NCI-H774 (cell line): ENCODE measurements at regions not wholly inside any gene's neighbourhood (a gene's known extent, or its start where the extent isn't known, plus 50 kb on each side); places are given as distances from the start of the nearest gene placed in this dataset.

Source experiments
- DNase-seq: peaks from one replicate; lab custom pipeline; 2025; lab: John Stamatoyannopoulos, UW

GRCh38 chr5:15447209-15447608, 52.8 kb upstream of the FBXL7 start:
- no peak for DNase-seq

- no peak for DNase-seq
These were observed 53.4 kb upstream of the FBXL7 start for GRCh38 chr5:15446552-15446951.

DNA sequence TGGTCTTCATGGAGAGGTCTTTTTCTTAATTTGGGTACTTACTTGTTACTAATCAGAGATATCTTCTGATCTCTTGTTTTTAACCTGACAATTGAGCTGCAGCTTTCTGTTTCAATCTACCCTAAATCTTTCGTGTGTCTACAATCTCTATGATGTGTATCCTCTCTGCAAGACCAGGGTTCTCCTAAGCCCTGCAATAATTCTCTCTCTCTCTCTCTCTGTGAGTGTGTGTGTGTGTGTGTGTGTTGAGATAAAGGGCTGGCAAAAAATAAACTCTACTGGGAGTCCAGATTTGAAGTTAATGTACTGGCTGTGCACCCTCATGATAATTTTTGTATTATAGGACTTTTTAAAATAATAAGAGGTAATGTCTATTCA, 57.8 kb upstream of the FBXL7 start:
- no peak for DNase-seq

DNA sequence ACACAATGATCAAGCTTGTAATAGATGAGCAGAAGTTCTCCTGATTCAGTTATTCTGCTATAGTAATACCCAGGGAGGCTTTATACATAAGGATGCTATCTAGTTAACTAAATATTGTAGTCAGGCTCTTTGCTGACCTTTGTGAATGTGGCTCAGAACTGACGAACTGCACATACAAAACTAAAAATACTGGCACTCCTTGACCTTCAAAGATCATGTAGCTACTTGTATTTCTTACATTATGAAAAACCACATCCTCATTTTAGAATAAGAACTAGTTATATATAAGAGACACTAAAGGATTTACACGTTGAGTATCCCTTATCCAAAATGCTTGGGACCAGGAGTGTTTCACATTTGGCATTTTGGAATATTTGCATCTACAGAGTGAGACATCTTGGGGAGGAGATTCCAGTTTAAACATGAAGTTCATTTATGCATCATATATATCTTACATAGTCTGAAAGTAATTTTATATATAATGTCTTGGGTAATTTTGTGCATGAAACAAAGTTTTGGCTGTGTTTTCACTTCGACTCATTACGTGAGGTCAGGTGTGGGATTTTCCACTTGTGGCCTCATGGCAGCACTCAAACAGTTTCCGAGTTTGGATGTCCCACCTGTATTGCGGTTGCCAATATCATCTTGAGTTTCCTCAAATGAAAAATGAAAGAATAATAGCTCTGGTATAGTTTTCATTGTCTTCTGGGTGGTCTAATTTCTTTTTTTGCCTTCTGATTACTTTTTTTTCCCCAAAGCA, 58.4 kb upstream of the FBXL7 start:
- no peak for DNase-seq

- DNase-seq = no peak
These were observed 59.5 kb upstream of the FBXL7 start for GRCh38 chr5:15440434-15440833.

DNA sequence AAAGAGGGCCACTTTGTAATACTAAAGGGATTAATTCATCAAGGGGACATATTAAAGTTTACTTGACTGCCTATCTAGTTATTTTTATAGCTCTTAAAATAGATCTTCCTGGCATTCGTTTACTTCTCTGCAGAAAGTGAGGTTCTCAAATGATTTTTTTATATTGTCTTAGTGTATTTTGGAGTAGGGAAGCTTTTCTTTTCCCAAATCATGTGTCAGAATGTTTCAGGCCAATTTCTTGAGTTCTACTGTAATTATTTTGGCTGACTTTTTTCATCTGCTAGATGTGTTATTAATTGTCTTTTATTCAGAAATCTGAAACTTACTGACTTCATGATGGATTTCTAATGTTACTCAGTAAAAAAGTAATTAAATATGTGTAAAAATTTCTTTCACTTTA, 60.2 kb upstream of the FBXL7 start:
- DNase-seq = no peak

- no peak for DNase-seq
These were observed 66.3 kb upstream of the FBXL7 start for GRCh38 chr5:15433709-15434108.

DNA sequence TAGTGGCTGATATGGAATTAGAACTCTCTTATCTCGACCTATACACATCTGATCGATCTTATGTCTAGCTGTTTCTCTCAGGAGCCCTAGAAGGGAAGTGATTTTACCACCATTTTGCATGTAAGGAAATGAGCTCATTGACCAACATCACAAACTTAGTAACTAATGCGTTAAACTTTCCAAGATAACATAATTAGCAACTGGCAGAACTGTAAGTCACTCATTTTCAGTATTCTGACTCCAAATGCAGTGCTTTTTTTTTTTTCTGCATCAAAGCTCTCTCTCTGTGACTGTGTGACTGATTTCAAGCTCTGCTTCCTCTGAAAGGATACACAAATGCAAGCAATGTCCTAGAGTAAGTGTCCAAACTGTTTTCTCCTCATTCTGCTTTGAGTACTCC, 68.1 kb upstream of the FBXL7 start:
- DNase-seq = no peak

GRCh38 chr5:15425766-15426165, 74.2 kb upstream of the FBXL7 start:
- DNase-seq = no peak

- DNase-seq = no peak
These were observed 75.2 kb upstream of the FBXL7 start for GRCh38 chr5:15424769-15425168.

DNA sequence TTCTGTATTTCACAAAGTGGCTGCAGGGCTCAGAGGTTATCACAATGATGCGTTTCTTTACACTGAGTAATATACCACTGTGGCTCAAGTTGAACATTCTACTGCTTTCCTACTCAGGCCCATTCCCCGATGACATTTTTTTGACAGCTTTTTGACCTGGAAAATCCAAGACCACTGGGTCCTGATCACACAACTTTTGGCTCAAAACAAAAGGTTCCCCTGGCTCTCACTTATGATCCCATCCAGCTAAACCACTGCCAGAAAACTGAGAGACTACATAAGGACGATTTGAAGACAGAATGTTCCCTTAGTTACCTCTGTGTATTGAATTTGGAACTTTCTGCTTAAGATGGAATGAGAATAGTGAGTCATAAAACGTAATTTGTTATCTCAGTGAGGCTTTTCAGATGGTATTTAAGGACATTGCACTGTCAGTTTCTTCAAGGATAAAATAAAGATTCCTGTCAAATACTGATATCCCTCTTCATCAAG, 78.0 kb upstream of the FBXL7 start:
- no peak for DNase-seq

GRCh38 chr5:15421381-15421780, 78.6 kb upstream of the FBXL7 start:
- DNase-seq = no peak

- DNase-seq = no peak
These were observed 79.8 kb upstream of the FBXL7 start for GRCh38 chr5:15420201-15420600.

DNA sequence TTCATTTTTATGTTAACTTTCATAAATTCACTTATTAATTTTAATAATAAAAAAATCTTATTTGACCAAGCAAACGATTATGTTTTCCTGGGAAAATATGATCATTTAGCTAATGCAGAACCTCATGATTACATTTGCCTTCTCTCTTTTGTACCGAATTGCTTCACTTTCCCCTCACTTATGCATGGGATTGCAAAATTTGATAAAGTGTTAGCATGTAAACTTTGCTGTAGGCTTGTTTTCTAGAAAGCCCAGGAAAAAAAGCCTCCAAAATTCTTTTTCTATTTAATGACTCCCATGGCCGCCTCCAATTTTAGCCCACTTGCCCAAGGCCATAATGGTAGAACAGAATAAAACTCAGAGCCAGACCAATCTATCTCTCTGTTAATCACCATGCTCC, 82.8 kb upstream of the FBXL7 start:
- no peak for DNase-seq

GRCh38 chr5:15406478-15406877, 93.5 kb upstream of the FBXL7 start:
- DNase-seq = no peak

GRCh38 chr5:15393146-15393545, 106.8 kb upstream of the FBXL7 start:
- no peak for DNase-seq

DNA sequence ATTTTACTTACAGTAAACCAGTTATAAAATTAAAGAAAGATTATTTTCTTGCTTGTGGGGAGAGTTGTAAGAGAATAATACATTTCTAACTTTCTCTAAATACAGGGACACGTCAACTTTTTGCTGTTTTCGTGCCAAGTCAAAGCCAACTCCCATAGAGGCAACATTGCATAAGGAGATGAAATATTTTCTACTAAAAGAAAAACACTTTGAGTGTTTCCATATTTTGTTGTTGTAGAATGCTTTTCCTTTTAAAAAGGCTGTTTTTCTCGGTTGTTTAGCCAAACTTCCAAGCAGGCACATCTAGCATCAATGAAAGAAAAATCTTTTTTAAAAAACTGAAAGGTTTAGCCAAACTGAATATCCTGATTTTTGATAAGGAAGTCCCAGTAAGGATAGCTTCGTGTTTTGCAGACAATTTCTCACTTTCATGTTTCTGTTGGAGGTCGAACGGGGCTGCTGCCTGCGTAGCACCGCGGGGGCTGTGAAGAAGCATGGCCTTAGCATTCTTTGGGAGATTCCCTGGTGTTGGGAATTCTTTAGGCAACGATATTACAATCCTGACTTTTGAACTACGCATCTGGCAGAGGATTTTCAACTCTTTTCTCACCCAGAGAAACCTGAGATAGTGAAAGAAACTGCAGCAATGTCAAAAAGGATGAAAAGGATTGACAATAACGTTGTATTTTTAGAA, 108.1 kb upstream of the FBXL7 start:
- DNase-seq = no peak

DNA sequence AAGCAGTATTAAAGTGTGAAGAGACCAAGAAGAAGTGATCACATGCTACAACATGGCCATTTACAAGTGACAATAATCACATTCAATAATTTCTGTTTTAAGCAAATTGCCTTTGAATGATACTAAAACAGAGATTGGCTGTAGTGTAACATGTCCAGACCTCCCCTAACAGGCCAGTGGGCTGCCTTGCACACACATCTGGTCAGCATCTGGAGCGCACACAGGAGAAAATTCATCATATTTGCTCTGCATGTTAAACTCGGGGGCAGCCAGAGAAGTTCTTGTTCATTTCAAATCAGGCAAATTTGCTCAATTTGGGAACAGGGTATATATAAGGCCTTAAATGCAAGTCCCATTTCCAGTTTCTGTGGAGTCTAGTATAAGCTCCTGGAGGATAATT, 111.1 kb upstream of the FBXL7 start:
- no peak for DNase-seq

DNA sequence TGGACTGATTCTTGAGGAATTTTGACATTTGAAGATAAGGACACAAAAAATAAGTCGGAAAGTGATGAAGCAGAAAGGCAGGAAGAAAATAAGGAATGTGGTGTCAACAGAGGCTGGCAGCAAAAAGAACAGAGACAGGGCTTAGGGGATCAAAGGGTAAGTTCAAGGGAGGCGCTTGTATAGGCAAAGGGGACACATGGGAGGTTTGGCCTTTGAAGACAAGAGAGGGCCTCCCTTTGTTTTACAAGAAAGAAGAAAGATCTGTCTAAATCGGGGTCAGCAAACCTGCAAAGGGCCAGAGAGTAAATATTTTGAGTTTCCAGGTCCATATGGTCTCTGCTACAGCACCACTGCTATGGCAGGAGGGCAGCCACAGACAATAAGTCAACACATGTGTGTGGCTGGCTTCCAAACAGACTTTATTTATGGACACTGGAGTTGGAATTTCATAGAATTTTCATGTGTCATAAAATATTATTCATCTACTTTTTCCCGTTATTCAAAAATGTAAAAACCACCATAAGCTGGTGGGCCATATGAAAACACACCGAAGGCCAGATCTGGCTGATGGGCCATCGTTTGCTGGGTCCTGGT, 112.0 kb upstream of the FBXL7 start:
- no peak for DNase-seq

GRCh38 chr5:15386122-15386521, 113.9 kb upstream of the FBXL7 start:
- no peak for DNase-seq

GRCh38 chr5:15385553-15385952, 114.4 kb upstream of the FBXL7 start:
- no peak for DNase-seq

- no peak for DNase-seq
These were observed 114.9 kb upstream of the FBXL7 start for GRCh38 chr5:15385037-15385436.

GRCh38 chr5:15384581-15384980, 115.4 kb upstream of the FBXL7 start:
- no peak for DNase-seq
